ENCODE measurements at regions not wholly inside any gene's neighbourhood (a gene's known extent, or its start where the extent isn't known, plus 50 kb on each side); places are given as distances from the start of the nearest gene placed in this dataset.

DNA sequence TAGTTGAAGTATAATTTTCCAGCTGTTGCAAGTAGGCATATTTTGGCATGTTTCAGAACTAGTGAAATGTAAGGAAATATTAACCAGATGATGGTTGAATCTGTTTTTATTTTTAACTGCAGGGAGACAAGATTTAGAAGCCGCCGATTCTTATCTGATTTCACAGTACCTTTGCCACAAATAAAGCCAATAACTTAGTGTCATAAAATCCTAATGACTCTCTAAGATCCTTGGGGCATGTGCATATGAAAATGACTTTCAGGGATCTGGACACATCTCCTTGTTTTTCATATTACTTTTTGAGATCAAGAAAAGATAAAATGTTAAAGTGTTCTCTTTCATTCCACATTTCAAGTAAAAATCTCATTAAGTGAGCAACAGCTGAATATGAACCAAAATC lies 125.8 kb upstream of the CNTLN start:
- TF ChIP-seq ZFX (IDR thresholded peaks at IDR 0.05) = no peak
- TF ChIP-seq, protein P1, sequence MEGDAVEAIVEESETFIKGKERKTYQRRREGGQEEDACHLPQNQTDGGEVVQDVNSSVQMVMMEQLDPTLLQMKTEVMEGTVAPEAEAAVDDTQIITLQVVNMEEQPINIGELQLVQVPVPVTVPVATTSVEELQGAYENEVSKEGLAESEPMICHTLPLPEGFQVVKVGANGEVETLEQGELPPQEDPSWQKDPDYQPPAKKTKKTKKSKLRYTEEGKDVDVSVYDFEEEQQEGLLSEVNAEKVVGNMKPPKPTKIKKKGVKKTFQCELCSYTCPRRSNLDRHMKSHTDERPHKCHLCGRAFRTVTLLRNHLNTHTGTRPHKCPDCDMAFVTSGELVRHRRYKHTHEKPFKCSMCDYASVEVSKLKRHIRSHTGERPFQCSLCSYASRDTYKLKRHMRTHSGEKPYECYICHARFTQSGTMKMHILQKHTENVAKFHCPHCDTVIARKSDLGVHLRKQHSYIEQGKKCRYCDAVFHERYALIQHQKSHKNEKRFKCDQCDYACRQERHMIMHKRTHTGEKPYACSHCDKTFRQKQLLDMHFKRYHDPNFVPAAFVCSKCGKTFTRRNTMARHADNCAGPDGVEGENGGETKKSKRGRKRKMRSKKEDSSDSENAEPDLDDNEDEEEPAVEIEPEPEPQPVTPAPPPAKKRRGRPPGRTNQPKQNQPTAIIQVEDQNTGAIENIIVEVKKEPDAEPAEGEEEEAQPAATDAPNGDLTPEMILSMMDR (conservative IDR thresholded peaks at IDR 0.05) = no peak
